Nephron (organoid): ENCODE measurements at regions not wholly inside any gene's neighbourhood (a gene's known extent, or its start where the extent isn't known, plus 50 kb on each side); places are given as distances from the start of the nearest gene placed in this dataset.

ENCODE experiments used
- H3K27ac Mint-ChIP-seq, 3 experiments: 2 replicates each; pipeline ENCODE4 v1.8.0; 2020; ENCODE audit warnings: mixed read lengths in 3 of 3, mild to moderate bottlenecking in 2 of 3, moderate library complexity in 1 of 3
- H3K27me3 Mint-ChIP-seq: 2 replicates; pipeline ENCODE4 v1.8.0; 2021; ENCODE audit warnings: low read depth, mild to moderate bottlenecking, moderate library complexity, mixed read lengths
- H3K36me3 Mint-ChIP-seq: 2 replicates; pipeline ENCODE4 v1.8.0; 2020; ENCODE audit warnings: low read depth, mixed read lengths
- H3K4me1 Mint-ChIP-seq: 2 replicates; pipeline ENCODE4 v1.8.0; 2020; ENCODE audit warnings: mixed read lengths
- H3K4me3 Mint-ChIP-seq, 3 experiments: 2 replicates each; pipeline ENCODE4 v1.8.0; 2020; ENCODE audit warnings: mild to moderate bottlenecking in 3 of 3, mixed read lengths in 3 of 3, moderate library complexity in 2 of 3
- H3K9me3 Mint-ChIP-seq: 2 replicates; pipeline ENCODE4 v1.8.0; 2020; ENCODE audit warnings: mixed read lengths
- CTCF ChIP-seq, 3 experiments: fragments of 200-600 bp; sonication (generic); IDR thresholded peaks; one replicate each; pipeline ENCODE4 v1.5.0; 2021; ENCODE audit warnings: antibody characterized with exemption in 3 of 3; ENCODE audit not compliant: unreplicated experiment in 3 of 3

- Mint-ChIP-seq H3K4me1 (no peaks in the 10 kb centered on the region), H3K27ac (no peak overlapping the region), H3K4me3 (no peak overlapping the region), H3K27me3 (no peaks in the 10 kb centered on the region), H3K9me3 (peaks cover 19% of the 10 kb centered on the region), H3K36me3 (no peaks in the 10 kb centered on the region)
- TF ChIP-seq CTCF (IDR thresholded peaks at IDR 0.05; ENCODE audit: unreplicated experiment in 3 of 3), result no peak
These were observed 880.0 kb downstream of the LRRTM4 start for GRCh38 chr2:76642129-76642528.

GRCh38 chr2:76641506-76641905 is 880.7 kb downstream of the LRRTM4 start:
- Mint-ChIP-seq H3K4me1 (no peaks in the 10 kb centered on the region), H3K27ac (no peak overlapping the region), H3K4me3 (no peak overlapping the region), H3K9me3 (peaks cover 19% of the 10 kb centered on the region), H3K36me3 (no peaks in the 10 kb centered on the region), H3K27me3 (no peaks in the 10 kb centered on the region)
- no peak for TF ChIP-seq CTCF (IDR thresholded peaks at IDR 0.05; ENCODE audit: unreplicated experiment in 3 of 3)

- Mint-ChIP-seq H3K9me3 (peaks cover 16% of the 10 kb centered on the region), H3K27ac (no peak overlapping the region), H3K27me3 (no peaks in the 10 kb centered on the region), H3K4me3 (no peak overlapping the region), H3K4me1 (no peaks in the 10 kb centered on the region), H3K36me3 (no peaks in the 10 kb centered on the region)
- no peak for TF ChIP-seq CTCF (IDR thresholded peaks at IDR 0.05; ENCODE audit: unreplicated experiment in 3 of 3)
These were observed 881.3 kb downstream of the LRRTM4 start for GRCh38 chr2:76640905-76641304.

GRCh38 chr2:76639171-76639680 is 883.0 kb downstream of the LRRTM4 start:
- Mint-ChIP-seq H3K9me3 (peaks cover 6% of the 10 kb centered on the region), H3K36me3 (no peaks in the 10 kb centered on the region), H3K4me3 (no peak overlapping the region), H3K27me3 (no peaks in the 10 kb centered on the region), H3K4me1 (no peaks in the 10 kb centered on the region), H3K27ac (no peak overlapping the region)
- no peak for TF ChIP-seq CTCF (IDR thresholded peaks at IDR 0.05; ENCODE audit: unreplicated experiment in 3 of 3)

- H3K27me3 Mint-ChIP-seq, result no peaks in the 10 kb centered on the region
These were observed 888.8 kb downstream of the LRRTM4 start for GRCh38 chr2:76633276-76633921.

More at GRCh38 chr2:76633276-76633921, 888.8 kb downstream of the LRRTM4 start:
- Mint-ChIP-seq H3K36me3 (no peaks in the 10 kb centered on the region), H3K4me3 (no peak overlapping the region), H3K9me3 (peaks cover 7% of the 10 kb centered on the region), H3K4me1 (no peaks in the 10 kb centered on the region), H3K27ac (no peak overlapping the region)
- TF ChIP-seq CTCF (IDR thresholded peaks at IDR 0.05; ENCODE audit: unreplicated experiment in 3 of 3), result no peak
